ENCODE measurements at regions not wholly inside any gene's neighbourhood (a gene's known extent, or its start where the extent isn't known, plus 50 kb on each side); places are given as distances from the start of the nearest gene placed in this dataset.
"Not testable (repeated sequence)": the region's sequence is repeated elsewhere in the genome, so short reads cannot be mapped to it uniquely, and the experiment has no call there.

DNA sequence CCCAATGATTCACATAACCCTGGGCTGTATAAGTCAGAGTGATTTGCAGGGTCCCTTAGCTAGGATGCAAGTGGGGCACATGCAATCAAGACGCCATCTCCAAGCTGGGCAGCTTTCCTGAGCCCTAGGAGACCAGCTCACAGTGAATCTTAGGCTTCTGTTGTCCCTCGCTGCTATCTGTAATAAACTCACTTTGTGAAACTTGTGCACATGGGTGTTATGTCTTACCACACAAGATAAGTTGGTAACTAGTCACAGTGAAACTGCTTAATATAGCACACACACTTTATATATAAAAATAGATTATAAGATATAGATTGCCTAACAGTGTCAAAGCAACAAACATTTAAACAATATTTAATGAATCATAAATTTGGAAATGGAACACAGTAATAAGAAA, 658.5 kb downstream of the SLCO4C1 start:
- Mint-ChIP-seq H3K4me3 (no peak overlapping the region), H3K27me3 (ENCODE audit: insufficient read depth) (no peaks in the 10 kb centered on the region), H3K9me3 (no peaks in the 10 kb centered on the region), H3K27ac (no peak overlapping the region), H3K4me1 (ENCODE audit: low read depth) (no peaks in the 10 kb centered on the region), H3K36me3 (ENCODE audit: low read depth) (no peaks in the 10 kb centered on the region)
- intact Hi-C loops (cut with micrococcal nuclease), result no loop called here
- DNase-seq (ENCODE audit: low spot score), result no peak

DNA sequence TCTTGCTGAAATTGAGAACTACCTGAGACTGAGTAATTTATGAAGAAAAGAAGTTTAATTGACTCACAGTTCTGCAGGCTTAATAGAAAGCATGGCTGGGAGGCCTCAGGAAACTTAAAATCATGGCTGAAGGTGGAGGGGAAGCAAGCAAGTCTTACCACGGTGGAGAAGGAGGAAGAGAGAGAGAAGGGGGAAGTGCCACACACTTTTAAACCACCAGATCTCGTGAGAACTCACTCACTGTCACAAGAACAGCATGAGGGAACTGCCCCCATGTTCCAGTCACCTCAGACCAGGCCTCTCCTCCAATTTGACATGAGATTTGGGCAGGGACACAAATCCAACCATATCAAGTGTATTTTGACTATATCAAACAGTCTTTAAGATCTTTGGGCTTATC, 668.3 kb downstream of the SLCO4C1 start:
- H3K4me3 Mint-ChIP-seq; intact Hi-C loops (cut with micrococcal nuclease); H3K27me3 Mint-ChIP-seq (ENCODE audit: insufficient read depth); H3K9me3 Mint-ChIP-seq; DNase-seq (ENCODE audit: low spot score); H3K4me1 Mint-ChIP-seq (ENCODE audit: low read depth); H3K36me3 Mint-ChIP-seq (ENCODE audit: low read depth); H3K27ac Mint-ChIP-seq: not testable (repeated sequence)

DNA sequence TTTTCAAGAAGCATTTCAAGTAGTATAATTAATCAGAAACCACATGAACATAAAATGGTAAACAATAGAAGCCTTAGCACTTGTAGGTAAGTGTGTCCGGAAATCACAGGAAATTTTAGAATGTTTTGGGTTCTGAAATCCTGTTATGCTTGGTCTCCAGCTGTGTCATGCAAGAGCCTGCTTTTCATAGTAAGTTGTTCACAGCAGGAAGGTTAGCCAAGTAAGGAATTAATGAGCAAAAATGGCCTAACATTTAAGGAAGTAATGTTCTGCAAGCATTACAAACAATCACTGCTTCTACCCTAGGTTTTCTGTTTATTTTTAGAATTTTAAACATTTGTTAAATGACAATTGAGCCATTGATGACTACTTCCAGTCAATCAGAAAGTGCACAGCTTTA, 669.5 kb downstream of the SLCO4C1 start:
- Mint-ChIP-seq H3K27me3 (ENCODE audit: insufficient read depth) (no peaks in the 10 kb centered on the region), H3K9me3 (no peaks in the 10 kb centered on the region), H3K36me3 (ENCODE audit: low read depth) (no peaks in the 10 kb centered on the region), H3K27ac (no peak overlapping the region), H3K4me1 (ENCODE audit: low read depth) (no peaks in the 10 kb centered on the region), H3K4me3 (no peak overlapping the region)
- DNase-seq (ENCODE audit: low spot score), result no peak
- intact Hi-C loops (cut with micrococcal nuclease), result no loop called here

DNA sequence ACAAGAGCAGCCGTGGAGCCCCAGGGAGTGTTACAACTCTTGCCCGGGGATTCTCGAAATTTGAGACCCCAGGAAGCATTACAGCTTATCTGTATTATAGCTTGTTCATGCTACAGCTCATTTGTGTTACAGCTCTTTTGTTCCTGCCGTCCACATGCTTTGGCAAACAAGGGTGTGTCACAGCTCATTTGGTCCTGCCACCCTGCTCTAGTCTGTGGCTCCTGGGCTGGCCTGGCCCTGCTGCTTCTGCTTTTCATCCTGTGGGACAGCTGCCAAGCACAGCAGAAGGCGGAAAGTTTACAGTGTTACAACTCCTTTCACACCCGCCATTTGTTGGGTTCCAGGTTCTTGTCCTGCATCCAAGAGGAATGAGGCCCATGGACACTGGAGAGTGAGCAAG, 685.0 kb downstream of the SLCO4C1 start:
- Mint-ChIP-seq H3K9me3 (no peaks in the 10 kb centered on the region), H3K36me3 (ENCODE audit: low read depth) (no peaks in the 10 kb centered on the region), H3K4me1 (ENCODE audit: low read depth) (no peaks in the 10 kb centered on the region), H3K4me3 (no peak overlapping the region), H3K27ac (no peak overlapping the region), H3K27me3 (ENCODE audit: insufficient read depth) (no peaks in the 10 kb centered on the region)
- DNase-seq (ENCODE audit: low spot score), result no peak
- intact Hi-C loops (cut with micrococcal nuclease), result no loop called here

DNA sequence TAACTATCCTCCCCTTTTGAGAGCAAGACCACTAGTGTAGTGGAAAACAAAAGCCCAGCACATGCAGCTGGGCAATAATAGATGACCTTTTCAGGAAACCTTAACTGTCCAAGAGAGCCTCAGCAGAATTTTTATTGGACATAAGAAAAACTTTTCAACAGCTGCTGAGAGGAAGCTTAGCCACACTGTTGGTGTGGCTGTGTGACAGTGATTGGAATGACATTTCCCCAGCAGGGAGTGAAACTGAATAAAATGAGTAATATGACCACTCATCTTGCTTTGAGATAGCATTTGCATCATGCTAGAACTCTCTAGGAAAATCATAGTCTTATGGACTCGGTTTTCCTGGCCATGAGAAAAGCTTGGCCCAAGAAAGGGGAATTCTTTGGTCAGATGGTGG, 687.8 kb downstream of the SLCO4C1 start:
- Mint-ChIP-seq H3K4me1 (ENCODE audit: low read depth) (no peaks in the 10 kb centered on the region), H3K27ac (no peak overlapping the region), H3K36me3 (ENCODE audit: low read depth) (no peaks in the 10 kb centered on the region), H3K9me3 (no peaks in the 10 kb centered on the region), H3K4me3 (no peak overlapping the region), H3K27me3 (ENCODE audit: insufficient read depth) (no peaks in the 10 kb centered on the region)
- DNase-seq (ENCODE audit: low spot score), result no peak
- intact Hi-C loops (cut with micrococcal nuclease), result no loop called here

DNA sequence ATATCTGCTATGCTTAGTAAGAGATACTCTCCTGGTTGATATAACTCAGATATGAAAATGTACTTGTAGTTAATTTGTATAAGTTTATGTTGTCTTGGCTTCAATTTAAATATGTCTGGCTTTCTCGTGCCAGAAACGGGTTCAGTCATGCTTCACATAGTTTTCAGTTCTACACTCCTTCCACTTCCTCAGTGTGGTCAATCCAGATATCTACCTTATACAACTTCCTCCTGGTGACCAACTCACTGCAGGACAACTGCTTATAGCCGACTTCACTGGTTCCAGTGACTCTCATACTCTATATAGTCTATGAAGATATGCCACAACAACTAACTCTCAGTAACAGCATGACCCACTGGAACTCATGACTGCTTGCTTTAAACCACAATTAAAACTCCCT, 690.4 kb downstream of the SLCO4C1 start:
- Mint-ChIP-seq H3K4me1 (ENCODE audit: low read depth) (no peaks in the 10 kb centered on the region), H3K9me3 (no peaks in the 10 kb centered on the region), H3K4me3 (no peak overlapping the region), H3K27ac (no peak overlapping the region), H3K27me3 (ENCODE audit: insufficient read depth) (no peaks in the 10 kb centered on the region), H3K36me3 (ENCODE audit: low read depth) (no peaks in the 10 kb centered on the region)
- DNase-seq (ENCODE audit: low spot score), result no peak
- intact Hi-C loops (cut with micrococcal nuclease), result no loop called here

DNA sequence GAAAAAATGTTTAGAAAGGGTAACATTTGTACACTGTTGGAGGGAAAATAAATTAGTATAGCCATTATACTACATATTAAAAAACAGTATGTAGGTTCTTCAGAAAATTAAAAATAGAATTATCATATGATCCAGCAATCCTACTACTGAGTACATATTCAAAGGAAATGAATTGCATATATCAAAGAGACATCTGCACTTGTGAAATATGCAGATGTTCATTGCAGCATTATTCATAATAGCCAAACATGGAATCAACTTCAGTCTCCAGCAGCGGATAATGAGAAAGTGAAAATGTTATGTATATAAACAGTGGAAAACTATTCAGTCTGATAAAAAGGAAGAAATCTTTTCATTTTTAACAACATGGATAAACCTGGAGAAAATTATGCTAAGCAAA, 695.5 kb downstream of the SLCO4C1 start:
- intact Hi-C loops (cut with micrococcal nuclease), result no loop called here
- no peaks in the 10 kb centered on the region for H3K4me1 Mint-ChIP-seq (ENCODE audit: low read depth)
- no peak overlapping the region for H3K27ac Mint-ChIP-seq
- H3K4me3 Mint-ChIP-seq, result no peak overlapping the region
- H3K27me3 Mint-ChIP-seq (ENCODE audit: insufficient read depth), result peaks cover 2% of the 10 kb centered on the region
- no peaks in the 10 kb centered on the region for H3K9me3 Mint-ChIP-seq
- DNase-seq (ENCODE audit: low spot score), result no peak
- H3K36me3 Mint-ChIP-seq (ENCODE audit: low read depth), result no peaks in the 10 kb centered on the region

DNA sequence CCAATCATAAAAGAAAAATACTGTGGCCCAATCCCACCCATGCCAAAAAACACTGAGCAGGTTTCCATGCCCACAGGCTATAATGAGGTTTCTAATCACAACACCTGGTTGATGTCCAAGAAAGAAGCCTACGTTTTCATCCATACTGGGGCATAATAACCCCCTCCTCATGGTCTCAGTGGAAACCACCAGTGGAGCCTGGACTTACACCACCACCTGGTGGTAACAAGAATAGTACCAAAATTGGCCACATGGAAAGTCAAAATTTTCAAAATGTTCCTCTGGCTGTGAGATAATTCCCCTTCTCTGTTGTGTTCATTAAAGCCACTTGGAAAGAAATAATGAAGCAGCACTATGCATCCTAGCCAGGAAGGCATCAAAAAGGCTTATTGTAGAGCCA, 687.3 kb upstream of the ST8SIA4 start:
- H3K27ac Mint-ChIP-seq, result no peak overlapping the region
- peaks cover 6% of the 10 kb centered on the region for H3K9me3 Mint-ChIP-seq
- DNase-seq (ENCODE audit: low spot score), result no peak
- no peak overlapping the region for H3K4me3 Mint-ChIP-seq
- intact Hi-C loops (cut with micrococcal nuclease), result no loop called here
- no peaks in the 10 kb centered on the region for H3K4me1 Mint-ChIP-seq (ENCODE audit: low read depth)
- H3K27me3 Mint-ChIP-seq (ENCODE audit: insufficient read depth), result no peaks in the 10 kb centered on the region
- no peaks in the 10 kb centered on the region for H3K36me3 Mint-ChIP-seq (ENCODE audit: low read depth)

DNA sequence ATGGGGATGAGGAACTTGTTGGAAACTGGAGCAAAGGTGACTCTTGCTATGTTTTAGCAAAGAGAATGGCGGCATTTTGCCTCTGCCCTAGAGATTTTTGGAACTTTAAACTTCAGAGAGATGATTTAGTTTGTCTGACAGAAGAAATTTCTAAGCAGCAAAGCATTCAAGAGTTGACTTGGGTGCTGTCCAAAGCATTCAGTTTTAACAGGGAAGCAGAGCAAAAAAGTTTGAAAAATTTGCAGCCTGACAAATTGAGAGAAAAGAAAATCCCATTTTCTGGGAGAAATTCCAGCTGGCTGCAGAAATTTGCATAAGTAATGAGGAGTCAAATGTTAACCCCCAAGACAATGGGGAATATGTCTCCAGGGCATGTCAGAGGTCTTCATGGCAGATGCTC, 682.3 kb upstream of the ST8SIA4 start:
- no peaks in the 10 kb centered on the region for H3K4me1 Mint-ChIP-seq (ENCODE audit: low read depth)
- no peak overlapping the region for H3K4me3 Mint-ChIP-seq
- H3K27me3 Mint-ChIP-seq (ENCODE audit: insufficient read depth), result no peaks in the 10 kb centered on the region
- intact Hi-C loops (cut with micrococcal nuclease), result no loop called here
- no peak for DNase-seq (ENCODE audit: low spot score)
- no peaks in the 10 kb centered on the region for H3K36me3 Mint-ChIP-seq (ENCODE audit: low read depth)
- no peak overlapping the region for H3K27ac Mint-ChIP-seq
- peaks cover 6% of the 10 kb centered on the region for H3K9me3 Mint-ChIP-seq

DNA sequence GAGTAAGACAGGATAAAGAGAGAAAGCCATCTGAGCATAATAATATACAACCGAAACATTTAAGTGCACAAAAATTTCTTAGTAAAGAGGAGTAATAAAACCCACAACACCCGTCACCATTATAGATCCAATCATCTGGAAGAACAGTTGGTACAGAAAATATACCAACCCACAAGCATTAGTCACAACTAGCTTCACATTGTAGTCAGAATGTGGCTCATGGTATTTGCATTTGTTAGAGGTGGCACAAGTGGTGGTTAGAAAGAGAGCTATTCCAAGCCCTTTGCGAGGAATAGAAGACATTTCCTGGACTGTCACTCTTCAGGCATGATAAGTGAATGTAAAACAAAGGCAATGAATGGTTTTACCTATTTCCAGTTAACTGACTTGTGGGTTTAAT, 677.5 kb upstream of the ST8SIA4 start:
- DNase-seq (ENCODE audit: low spot score), result no peak
- Mint-ChIP-seq H3K36me3 (ENCODE audit: low read depth) (no peaks in the 10 kb centered on the region), H3K27ac (no peak overlapping the region), H3K27me3 (ENCODE audit: insufficient read depth) (no peaks in the 10 kb centered on the region), H3K4me1 (ENCODE audit: low read depth) (no peaks in the 10 kb centered on the region), H3K4me3 (no peak overlapping the region), H3K9me3 (no peaks in the 10 kb centered on the region)
- intact Hi-C loops (cut with micrococcal nuclease), result no loop called here

DNA sequence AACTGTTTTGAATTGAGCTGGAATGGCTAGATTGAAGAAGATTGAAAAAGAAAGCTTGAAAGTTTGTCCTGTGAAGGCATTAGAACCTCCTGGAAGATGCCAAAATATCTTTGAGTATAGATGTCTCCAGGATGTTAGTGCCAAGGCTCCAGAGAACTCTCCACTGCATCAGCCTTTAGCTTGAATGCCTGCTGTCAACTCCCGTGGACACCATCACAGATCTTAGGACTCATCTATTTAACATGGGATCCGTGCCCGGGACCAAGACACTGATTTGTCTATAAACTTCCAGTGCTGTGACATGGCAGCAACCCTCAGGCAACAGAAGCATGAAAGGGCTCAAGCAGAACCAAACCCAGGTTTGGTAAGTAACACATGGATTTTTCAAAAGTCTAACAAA, 670.9 kb upstream of the ST8SIA4 start:
- Mint-ChIP-seq H3K27ac (no peak overlapping the region), H3K9me3 (no peaks in the 10 kb centered on the region), H3K36me3 (ENCODE audit: low read depth) (no peaks in the 10 kb centered on the region), H3K27me3 (ENCODE audit: insufficient read depth) (no peaks in the 10 kb centered on the region), H3K4me3 (no peak overlapping the region), H3K4me1 (ENCODE audit: low read depth) (no peaks in the 10 kb centered on the region)
- DNase-seq (ENCODE audit: low spot score), result no peak
- intact Hi-C loops (cut with micrococcal nuclease), result no loop called here

DNA sequence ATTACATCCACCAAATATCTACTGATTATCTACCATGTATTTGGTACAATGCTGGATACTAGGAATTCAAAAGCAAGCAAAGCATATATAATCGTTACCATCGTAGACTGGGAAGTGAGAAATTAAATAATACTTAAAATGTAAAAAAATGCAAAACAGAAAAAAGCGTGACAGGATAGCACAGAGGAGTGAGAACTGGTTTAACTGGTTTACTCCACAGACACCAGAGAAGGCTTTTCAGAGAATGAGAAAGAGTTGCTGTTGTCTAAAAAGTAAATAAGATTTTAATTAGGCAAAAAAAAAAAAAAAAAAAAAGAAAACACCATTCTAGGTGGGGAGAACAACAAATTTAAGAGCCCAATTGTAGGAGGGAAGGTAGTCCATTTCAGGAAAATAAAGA, 657.9 kb upstream of the ST8SIA4 start:
- Mint-ChIP-seq H3K4me3 (no peak overlapping the region), H3K9me3 (peaks cover 3% of the 10 kb centered on the region), H3K4me1 (ENCODE audit: low read depth) (no peaks in the 10 kb centered on the region), H3K27ac (no peak overlapping the region), H3K36me3 (ENCODE audit: low read depth) (no peaks in the 10 kb centered on the region), H3K27me3 (ENCODE audit: insufficient read depth) (no peaks in the 10 kb centered on the region)
- intact Hi-C loops (cut with micrococcal nuclease), result no loop called here
- DNase-seq (ENCODE audit: low spot score), result no peak

DNA sequence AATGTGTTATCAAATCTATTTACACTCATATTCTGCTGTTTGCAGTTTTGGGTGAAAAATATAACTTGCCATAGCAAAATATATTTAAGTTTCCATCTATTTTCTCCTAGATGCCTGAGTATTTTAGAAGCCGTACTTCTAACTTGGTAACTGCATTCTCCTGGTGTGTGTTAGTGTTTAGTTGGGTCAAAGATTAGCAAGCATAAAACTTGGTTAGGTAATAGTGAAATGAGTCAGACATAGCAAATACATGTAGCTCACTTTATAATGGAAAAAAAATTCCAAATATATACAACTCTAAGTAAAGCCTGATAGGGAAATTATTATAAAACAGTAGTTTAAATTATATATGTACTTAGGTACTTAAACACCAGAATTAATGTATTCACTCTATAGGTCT, 640.7 kb upstream of the ST8SIA4 start:
- intact Hi-C loops (cut with micrococcal nuclease), result no loop called here
- no peaks in the 10 kb centered on the region for H3K36me3 Mint-ChIP-seq (ENCODE audit: low read depth)
- no peaks in the 10 kb centered on the region for H3K4me1 Mint-ChIP-seq (ENCODE audit: low read depth)
- H3K27ac Mint-ChIP-seq, result no peak overlapping the region
- no peaks in the 10 kb centered on the region for H3K9me3 Mint-ChIP-seq
- H3K4me3 Mint-ChIP-seq, result no peak overlapping the region
- no peaks in the 10 kb centered on the region for H3K27me3 Mint-ChIP-seq (ENCODE audit: insufficient read depth)
- DNase-seq (ENCODE audit: low spot score), result no peak

DNA sequence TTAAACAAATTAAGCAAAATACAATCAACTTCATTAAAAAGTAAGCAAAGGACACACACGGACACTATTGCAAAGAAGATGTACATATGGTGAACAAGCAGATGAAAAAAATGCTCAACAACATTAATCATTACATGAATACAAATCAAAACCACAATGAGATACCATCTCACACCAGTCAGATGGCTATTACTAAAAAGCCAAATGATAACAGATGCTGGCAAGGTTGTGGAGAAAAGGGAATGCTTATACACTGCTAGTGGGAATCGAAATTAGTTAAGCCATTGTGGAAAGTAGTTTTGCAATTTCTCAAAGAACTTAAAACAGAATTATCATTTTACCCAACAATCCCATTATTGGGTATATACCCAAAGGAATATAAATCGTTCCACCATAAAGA, 636.2 kb upstream of the ST8SIA4 start:
- H3K4me1 Mint-ChIP-seq (ENCODE audit: low read depth), result no peaks in the 10 kb centered on the region
- H3K27ac Mint-ChIP-seq, result no peak overlapping the region
- H3K27me3 Mint-ChIP-seq (ENCODE audit: insufficient read depth), result no peaks in the 10 kb centered on the region
- H3K9me3 Mint-ChIP-seq, result no peaks in the 10 kb centered on the region
- intact Hi-C loops (cut with micrococcal nuclease), result no loop called here
- no peak for DNase-seq (ENCODE audit: low spot score)
- no peak overlapping the region for H3K4me3 Mint-ChIP-seq
- H3K36me3 Mint-ChIP-seq (ENCODE audit: low read depth), result no peaks in the 10 kb centered on the region
